GM18858 (cell line): ENCODE measurements at regions not wholly inside any gene's neighbourhood (a gene's known extent, or its start where the extent isn't known, plus 50 kb on each side); places are given as distances from the start of the nearest gene placed in this dataset.
"Not testable (repeated sequence)": the region's sequence is repeated elsewhere in the genome, so short reads cannot be mapped to it uniquely, and the experiment has no call there.

Experiments used
- ATAC-seq: cut with Tn5 transposase; IDR thresholded peaks from one replicate; pipeline ENCODE4 v1.9.1; 2021; ENCODE audit not compliant: unreplicated experiment

GRCh38 chr2:91497129-91498064 is 2805.9 kb downstream of the RPIA start:
- not testable (repeated sequence) for ATAC-seq

DNA sequence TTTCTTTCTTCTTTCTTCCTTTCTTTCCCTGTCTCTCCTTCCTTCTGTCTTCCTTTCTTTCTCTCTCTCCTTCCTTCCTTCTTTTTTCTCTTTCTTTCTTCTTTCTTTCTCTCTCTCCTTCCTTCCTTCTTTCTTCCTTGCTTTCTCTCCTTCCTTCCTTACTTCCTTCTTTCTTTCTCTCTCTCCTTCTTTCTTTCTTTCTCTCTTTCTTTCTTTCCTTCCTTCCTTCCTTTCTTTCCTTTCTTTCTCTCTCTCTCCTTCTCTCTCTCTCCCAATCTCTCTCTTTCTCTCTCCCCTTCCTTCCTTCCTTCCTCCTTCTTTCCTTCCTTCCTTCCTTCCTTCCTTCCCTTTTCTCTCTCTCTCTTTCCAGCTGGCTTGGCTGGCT is 2806.6 kb downstream of the RPIA start:
- ATAC-seq: not testable (repeated sequence)

DNA sequence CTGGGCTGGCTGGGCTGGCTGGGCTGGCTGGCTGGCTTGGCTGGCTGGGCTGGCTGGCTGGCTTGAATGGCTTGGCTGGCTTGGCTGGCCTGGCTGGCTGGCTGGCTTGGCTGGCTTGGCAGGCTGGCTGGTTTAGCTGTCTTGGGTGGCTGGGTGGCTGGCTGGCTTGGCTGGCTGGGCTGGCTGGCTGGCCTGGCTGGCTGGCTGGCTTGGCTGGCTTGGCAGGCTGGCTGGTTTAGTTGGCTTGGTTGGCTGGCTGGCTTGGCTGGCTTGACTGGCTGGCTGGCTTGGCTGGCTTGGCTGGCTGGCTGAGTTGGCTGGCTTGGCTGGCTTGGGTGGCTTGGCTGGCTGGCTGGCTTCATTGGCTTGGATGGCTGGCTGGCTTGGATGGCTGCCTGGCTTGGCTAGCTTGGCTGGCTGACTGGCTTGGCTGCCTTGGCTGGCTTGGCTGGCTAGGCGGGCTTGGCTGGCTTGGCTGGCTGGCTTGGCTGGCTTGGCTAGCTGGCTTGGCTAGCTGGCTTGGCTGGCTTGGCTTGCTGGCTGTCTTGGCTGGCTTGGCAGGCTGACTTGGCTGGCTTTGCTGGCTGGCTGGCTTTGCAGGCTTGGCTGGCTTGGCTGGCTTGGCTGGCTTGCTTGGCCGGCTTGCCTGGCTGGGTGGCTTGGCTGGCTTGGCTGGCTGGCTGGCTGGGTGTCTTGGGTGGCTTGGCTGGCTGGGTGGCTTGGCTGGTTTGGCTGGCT is 2807.2 kb downstream of the RPIA start:
- not testable (repeated sequence) for ATAC-seq

- not testable (repeated sequence) for ATAC-seq
These were observed 2808.1 kb downstream of the RPIA start for GRCh38 chr2:91499431-91500050.

GRCh38 chr2:91500246-91500977 is 2808.9 kb downstream of the RPIA start:
- ATAC-seq: not testable (repeated sequence)

DNA sequence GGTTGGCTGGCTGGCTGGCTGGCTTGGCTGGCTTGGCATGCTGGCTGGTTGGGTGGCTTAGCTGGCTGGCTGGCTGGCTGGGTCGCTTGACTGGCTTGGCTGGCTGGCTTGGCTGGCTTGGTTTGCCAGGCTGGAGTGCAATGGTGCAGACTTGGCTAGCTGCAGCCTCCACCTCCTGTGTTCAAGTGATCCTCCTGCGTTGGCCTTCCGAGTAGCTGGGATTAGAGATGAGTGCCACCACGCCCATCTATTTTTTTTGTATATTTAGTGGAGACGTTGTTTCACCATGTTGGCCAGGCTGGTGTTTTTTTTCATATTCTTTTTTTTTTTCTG is 2809.5 kb downstream of the RPIA start:
- not testable (repeated sequence) for ATAC-seq

DNA sequence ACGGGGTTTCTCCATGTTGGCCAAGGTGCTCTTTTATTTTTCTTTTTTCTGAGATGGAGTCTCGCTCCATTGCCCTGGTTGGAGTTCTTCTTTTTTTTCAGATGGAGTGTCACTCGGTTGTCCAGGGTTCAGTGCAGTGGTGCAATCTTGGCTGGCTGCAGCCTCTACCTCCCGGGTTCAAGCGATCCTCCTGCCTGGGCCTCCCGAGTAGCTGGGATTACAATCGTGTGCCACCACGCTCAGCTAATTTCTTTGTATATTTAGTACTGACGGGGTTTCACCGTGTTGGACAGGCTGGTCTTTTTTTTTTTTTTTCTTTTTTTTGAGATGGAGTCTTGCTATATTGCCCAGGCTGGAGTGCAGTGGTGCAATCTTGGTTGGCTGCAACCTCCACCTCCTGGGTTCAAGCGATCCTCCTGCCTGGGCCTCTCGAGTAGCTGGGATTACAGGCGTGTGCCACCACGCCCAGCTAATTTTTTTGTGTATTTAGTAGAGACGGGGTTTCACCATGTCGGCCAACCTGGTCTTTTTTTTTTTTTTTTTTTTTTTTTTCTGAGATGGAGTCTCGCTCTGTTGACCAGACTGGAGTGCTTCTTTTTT is 2810.1 kb downstream of the RPIA start:
- not testable (repeated sequence) for ATAC-seq

DNA sequence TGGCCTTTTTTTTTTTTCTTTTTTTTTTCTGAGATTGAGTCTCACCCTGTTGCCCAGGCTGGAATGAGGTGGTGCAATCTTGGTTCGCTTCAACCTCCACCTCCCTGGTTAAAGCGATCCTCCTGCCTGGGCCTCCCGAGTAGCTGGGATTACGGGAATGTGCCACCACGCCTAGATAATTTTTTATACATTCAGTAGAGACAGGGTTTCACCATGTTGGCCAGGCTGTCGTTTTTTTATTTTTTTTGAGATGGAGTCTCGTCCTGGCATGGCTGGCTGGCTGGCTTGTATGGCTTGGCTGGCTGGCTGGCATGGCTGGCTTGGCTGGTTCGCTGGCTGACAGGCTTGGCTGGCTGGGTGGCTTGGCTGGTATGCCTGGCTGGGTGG is 2812.1 kb downstream of the RPIA start:
- not testable (repeated sequence) for ATAC-seq

DNA sequence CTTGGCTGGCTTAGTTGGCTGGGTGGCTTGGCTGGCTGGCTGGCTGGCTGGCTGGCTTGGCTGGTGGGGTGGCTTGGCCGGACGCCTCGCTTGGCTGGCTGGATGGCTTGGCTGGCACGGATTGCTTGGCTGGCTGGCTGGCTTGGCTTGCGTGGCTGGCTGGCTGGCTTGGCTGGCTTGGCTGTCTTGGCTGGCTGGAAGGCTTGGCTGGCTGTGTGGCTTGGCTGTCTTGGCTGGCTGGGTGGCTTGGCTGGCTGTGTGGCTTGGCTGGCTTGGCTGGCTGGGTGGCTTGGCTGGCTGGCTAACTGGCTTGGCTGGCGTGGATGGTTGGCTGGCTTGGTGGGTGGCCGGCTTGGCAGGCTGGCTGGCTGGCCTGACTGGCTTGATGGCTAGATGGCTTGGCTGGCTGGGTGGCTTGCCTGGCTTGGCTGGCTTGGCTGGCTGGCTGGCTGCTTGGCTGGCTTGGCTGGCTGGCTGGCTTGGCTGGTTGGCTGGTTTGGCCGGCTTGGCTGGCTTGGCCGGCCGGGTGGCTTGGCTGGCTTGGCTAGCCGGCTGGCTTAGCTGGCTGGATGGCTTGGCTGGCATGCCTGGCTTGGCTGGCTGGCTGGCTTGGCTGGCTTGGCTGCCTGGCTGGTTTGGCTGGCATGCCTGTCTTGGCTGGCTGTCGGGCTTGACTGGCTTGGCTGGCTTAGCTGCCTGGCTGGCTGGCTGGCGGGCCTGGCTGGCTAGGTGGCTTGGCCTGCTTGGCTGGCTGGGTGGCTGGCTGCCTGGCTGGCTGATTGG is 2812.7 kb downstream of the RPIA start:
- ATAC-seq: not testable (repeated sequence)

DNA sequence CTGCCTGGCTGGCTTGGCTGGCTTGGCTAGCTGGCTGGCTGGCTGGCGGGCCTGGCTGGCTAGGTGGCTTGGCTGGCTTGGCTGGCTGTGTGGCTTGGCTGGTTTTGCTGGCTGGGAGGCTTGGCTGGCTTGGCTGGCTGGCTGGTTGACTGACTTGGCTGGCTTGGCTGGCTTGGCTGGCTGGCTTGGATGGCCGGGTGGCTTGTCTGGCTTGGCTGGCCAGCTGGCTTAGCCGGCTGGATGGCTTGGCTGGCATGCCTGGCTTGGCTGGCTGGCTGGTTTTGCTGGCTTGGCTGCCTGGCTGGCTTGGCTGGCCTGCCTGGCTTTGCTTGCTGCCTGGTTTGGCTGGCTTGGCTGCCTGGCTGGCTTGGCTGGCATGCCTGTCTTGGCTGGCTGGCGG is 2817.3 kb downstream of the RPIA start:
- ATAC-seq: not testable (repeated sequence)

GRCh38 chr2:91509276-91509675 is 2817.8 kb downstream of the RPIA start:
- ATAC-seq: not testable (repeated sequence)

DNA sequence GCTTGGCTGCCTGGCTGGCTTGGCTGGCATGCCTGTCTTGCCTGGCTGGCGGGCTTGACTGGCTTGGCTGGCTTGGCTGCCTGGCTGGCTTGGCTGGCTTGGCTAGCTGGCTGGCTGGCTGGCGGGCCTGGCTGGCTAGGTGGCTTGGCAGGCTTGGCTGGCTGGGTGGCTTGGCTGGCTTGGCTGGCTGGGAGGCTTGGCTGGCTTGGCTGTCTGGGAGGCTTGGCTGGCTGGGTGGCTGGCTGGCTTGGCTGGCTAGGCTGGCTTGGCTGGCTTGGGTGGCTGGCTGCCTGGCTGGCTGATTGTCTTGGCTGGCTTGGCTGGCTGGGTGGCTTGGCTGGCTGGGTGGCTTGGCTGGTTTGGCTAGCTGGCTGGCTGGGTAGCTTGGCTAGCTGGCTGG is 2819.7 kb downstream of the RPIA start:
- ATAC-seq: not testable (repeated sequence)

DNA sequence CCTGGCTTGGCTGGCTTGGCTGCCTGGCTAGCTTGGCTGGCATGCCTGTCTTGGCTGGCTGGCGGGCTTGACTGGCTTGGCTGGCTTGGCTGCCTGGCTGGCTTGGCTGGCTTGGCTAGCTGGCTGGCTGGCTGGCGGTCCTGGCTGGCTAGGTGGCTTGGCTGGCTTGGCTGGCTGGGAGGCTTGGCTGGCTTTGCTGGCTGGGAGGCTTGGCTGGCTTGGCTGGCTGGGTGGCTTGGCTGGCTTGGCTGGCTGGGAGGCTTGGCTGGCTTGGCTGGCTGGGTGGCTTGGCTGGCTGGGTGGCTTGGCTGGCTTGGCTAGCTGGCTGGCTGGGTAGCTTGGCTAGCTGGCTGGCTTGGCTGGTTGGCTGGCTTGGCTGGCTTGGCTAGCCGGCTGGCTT is 2824.5 kb downstream of the RPIA start:
- not testable (repeated sequence) for ATAC-seq

DNA sequence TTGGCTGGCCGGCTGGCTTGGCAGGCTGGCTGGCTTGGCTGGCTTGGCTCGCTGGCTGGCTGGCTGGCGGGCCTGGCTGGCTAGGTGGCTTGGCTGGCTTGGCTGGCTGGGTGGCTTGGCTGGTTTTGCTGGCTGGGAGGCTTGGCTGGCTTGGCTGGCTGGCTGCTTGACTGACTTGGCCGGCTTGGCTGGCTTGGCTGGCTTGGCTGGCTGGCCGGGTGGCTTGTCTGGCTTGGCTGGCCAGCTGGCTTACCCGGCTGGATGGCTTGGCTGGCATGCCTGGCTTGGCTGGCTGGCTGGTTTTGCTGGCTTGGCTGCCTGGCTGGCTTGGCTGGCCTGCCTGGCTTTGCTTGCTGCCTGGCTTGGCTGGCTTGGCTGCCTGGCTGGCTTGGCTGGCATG is 2825.2 kb downstream of the RPIA start:
- not testable (repeated sequence) for ATAC-seq

DNA sequence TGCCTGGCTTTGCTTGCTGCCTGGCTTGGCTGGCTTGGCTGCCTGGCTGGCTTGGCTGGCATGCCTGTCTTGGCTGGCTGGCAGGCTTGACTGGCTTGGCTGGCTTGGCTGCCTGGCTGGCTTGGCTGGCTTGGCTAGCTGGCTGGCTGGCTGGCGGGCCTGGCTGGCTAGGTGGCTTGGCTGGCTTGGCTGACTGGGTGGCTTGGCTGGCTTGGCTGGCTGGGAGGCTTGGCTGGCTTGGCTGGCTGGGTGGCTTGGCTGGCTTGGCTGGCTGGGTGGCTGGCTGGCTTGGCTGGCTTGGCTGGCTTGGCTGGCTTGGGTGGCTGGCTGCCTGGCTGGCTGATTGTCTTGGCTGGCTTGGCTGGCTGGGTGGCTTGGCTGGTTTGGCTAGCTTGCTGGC is 2826.4 kb downstream of the RPIA start:
- ATAC-seq: not testable (repeated sequence)

- not testable (repeated sequence) for ATAC-seq
These were observed 2827.0 kb downstream of the RPIA start for GRCh38 chr2:91518361-91518981.

- ATAC-seq: not testable (repeated sequence)
These were observed 2827.9 kb downstream of the RPIA start for GRCh38 chr2:91519359-91519758.

DNA sequence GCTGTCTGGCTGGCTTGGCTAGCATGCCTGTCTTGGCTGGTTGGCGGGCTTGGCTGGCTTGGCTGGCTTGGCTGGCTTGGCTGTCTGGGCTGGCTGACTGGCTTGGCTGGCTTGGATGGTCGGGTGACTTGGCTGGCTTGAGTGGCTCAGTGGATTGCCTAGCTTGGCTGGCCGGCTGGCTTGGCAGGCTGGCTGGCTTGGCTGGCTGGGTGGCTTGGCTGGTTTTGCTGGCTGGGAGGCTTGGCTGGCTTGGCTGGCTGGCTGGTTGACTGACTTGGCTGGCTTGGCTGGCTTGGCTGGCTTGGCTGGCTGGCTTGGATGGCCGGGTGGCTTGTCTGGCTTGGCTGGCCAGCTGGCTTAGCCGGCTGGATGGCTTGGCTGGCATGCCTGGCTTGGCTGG is 2828.4 kb downstream of the RPIA start:
- not testable (repeated sequence) for ATAC-seq

GRCh38 chr2:91520523-91520922 is 2829.1 kb downstream of the RPIA start:
- ATAC-seq: not testable (repeated sequence)
